ENCODE measurements at regions not wholly inside any gene's neighbourhood (a gene's known extent, or its start where the extent isn't known, plus 50 kb on each side); places are given as distances from the start of the nearest gene placed in this dataset.
A peak's percentile ranks its signal among the peaks of the same experiment; 100 is the strongest.

DNA sequence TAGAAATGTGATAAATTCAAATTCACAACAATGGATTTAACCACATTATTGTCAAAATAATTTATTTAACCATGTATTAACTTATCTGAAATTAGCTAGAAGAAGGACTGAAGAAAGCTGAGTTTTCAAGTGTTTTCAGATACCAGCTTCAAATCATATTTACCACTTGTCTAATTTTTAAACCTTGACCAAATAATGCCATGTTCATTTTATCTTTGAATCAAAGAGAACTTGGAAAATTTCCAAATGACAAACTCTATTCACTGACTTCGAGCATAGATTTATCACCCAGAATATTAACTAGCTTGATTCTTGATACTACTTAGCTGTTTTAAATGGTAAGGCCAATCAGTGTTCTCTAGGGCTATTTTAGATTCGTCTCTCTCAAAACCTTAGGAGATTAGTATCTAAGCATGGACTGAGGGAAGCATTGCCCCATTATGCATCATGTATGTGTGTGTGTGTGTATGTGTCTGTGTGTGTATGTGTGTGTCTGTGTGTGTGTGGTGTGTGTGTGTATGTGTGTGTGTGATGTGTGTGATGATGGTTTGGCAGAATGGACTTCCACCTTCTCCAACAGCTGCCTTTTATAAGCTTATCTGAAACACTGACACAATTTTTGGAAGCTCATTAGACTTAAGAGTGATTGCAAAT lies 667.5 kb upstream of the FANCL start:
- DNase-seq (ENCODE audit: low read depth): no peak

DNA sequence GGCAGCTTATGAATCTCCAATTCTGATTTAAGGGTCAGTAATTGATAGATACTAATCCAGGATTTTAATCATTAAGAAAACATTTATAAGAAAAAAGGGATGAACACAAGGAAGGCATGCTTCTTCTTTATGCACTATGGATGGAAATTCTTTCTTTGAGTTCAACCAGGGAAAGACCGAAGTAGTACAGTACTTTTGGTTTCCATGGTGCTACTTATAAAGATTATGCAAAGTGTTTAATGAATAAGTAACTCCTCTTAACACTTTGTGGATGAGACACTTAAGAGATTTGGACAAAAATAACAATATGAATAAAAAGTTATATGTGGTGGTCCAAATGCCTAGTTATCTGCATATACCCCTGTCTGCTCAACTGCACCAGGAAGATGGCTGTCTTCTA lies 666.5 kb upstream of the FANCL start:
- no peak for DNase-seq (ENCODE audit: low read depth)

DNA sequence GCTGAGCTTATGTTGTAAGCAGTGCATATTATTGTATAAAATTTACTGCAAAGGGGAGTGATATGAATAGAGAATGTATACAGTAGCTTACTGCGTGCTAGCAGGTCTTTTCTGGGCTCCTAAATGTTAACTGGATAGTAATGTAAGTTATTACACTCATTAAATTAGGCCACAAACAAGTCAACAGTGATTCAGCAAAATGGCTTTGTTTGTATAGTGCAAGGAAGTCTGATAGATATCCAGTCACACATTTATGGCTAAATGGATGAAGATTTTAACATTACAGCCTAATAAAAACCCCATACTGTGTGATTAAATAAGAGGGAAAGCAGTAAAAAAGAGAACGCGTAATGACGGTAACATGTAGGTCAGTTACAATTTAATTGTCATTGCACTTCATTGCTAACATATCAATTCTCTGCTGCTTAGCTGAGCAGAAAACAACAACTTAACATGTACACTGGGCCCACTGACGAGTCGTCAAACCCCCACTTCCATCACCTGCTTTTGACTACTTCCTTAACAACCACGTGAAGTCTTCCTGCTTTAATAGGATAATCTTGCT lies 665.0 kb upstream of the FANCL start:
- DNase-seq (ENCODE audit: low read depth): no peak

DNA sequence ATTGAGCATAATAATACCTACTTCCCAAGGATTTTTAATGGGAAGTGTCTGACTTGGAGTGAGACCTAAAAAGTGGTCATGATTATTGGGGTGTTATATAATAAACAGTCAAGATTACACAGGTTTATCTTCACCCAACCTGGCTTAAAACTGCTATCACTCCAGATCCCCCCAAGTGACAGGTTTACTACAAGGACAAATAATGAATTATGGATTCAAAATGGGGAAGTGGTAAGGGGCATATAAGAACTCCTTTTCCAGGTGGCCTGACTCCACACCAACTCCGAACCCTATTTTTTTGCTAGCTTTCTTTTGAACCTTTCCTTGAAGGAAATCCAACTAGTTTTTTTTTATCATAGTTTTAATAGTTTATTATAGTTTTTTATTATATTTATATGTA lies 663.0 kb upstream of the FANCL start:
- no peak for DNase-seq (ENCODE audit: low read depth)

DNA sequence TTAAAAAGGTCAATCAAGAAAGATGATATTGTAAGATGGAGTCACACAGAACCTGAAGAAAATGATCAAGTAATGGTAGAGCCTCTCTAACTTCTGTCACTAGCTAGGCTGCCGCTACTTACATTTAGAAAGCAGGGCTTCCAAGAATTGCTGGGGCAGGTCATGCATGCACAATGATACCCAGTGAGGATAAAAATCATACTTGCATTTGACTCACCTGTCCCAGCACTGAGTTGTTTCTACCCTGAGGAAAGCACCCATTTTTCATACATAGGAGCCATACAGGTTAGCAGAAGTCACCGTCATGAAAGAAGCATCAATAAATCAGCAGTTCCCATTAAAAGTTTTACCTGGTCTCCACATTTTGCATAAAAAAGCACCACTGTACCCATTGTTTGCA lies 662.3 kb upstream of the FANCL start:
- no peak for DNase-seq (ENCODE audit: low read depth)

DNA sequence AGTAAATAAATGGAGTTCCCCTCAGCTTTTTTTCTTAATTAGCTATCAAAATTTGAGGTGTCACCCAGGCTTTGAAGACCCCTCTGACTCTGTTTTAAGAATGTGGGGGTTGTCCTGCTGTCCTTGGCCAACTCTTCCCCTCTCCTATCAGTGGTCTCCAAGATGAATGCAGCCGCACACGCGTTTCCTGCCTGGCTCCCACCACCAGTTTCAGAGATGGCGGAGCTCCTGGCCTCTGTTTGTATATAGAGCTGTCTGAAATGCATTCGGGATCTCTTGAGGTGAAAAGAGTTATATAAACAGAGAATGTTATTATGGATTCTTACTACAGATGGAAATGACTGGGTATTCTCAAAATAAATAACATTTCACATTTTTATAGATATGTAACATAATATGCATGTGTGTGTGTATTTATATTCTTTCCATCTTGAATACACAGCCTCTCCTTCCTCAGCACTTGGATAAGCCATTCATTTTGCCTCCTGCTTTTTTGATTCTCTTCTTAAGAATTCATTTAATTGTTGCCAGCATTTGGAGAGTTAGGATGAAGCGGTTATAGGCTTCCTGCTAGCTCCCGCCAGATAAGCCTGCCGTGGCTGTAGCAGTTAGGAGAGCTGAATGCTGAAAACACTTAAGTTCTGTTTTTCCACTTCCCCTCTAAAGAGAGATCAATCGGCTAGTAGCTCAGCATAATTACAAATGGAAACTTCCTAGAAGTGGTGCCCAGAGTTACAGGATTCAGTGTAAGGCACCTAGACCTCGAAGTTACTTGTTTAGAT lies 659.3 kb upstream of the FANCL start:
- DNase-seq (ENCODE audit: low read depth): peak; percentile 26

DNA sequence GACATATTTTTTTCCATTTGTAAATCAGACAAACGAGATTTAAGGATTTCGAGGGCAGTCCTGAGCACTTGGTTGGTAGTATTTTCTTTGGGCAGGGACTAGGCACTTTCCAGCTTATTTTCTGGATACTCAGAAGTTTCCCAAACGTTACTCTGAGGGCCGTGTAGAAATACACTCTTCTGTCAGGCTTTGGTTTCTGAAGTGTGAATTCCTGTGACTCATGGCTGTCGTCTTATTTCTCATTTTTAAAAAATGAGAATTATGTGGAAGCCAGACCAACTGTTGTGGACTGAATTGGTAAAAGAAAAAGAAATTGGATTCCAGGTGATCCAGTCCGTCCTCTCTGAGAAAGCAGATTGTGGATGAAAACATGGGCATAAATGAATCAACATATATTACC lies 658.6 kb upstream of the FANCL start:
- no peak for DNase-seq (ENCODE audit: low read depth)

DNA sequence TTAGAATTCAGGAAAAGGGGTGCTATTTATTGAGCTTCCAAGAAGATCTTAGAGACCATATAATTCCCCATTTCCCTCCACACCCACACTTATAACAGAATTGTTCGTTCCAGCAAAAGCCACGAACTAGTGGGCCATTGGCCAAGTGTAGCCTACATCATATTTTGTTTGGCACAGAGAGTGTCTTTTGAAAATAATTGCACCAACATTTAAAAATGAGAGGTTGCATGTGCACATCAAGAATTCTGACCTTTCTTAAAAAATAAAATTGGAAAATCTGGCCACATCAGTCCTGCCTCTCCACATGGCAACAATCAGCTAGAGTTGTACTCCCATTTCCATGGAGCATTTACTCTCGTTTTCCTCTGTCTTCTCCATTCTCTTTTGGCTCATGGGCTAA lies 655.5 kb upstream of the FANCL start:
- no peak for DNase-seq (ENCODE audit: low read depth)

DNA sequence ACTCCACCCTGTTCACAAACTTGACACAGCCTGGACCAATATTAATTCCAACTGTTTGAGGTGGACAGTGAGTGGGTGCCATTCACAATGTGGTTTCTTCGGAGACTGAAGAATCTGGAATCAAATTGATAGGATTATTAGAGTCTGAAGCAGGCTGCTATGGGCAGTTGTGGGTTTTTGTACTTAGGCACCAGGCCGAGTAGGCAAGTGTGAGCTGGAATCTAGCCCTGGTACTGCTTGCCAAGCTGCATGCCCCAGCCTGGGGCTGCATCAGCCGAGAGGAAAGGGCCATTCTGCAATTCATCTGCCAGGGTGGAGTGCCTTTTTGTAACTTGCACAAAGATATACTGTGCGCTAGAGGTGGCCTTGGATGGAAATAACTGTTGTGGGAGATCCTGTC lies 654.7 kb upstream of the FANCL start:
- DNase-seq (ENCODE audit: low read depth): no peak

DNA sequence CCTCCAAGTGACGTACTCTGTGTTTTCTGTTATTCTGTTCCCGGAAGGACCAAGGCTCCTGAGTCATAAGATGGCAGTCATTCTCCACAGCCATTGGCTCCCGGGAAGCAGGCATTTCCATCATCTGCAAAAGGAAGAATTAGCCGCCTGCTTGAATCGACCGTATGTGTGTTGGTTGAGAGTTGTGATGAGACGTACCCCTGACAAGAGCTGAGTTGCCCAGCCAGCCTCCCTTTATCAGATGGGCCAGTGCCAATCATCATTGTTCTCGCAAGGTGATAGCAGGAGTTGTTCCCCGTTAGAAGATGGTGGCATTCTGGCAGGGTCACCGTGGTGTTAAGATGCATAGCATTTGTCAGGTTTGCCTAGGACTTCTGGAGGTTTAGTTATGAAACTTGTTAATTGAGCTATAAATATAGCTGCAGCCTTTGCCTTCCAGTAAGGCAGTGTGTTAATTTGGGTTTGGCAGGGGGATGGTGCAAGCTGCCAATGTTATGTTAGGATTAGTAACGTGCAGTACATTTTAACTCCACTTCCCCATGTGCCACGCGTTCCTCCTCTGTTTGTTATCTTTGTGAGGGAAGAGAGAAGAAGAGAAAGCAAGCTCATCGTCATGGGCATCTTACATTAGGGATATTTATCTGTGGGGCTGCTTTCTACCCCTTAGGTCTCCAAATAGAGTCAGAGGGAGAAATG lies 652.7 kb upstream of the FANCL start:
- no peak for DNase-seq (ENCODE audit: low read depth)

DNA sequence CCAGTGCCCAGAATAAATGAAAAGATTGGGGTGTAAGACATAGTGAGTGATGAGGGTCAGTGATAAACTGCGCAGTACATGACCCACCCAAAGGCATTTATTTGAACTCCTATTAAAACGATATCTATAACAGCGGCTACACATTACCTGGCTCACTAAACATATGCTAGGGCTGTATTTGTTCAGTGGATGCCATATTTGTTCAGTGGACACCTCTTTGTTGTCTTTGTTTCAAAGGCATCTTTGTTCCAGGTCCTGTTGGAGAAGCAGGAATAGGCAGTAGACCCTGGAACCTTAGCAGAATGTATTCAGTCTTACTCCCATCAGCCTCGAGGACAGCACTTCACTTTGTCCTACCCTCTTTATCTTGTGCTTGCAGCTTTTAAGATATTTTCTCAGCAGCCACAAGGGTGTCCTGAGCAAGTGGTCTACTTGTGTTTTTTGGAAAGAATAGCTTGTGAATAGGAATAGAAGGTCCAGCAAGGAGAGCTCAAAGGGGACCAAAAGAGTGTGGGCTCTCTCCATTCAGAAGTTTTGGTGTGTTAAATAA lies 650.8 kb upstream of the FANCL start:
- DNase-seq (ENCODE audit: low read depth): no peak

DNA sequence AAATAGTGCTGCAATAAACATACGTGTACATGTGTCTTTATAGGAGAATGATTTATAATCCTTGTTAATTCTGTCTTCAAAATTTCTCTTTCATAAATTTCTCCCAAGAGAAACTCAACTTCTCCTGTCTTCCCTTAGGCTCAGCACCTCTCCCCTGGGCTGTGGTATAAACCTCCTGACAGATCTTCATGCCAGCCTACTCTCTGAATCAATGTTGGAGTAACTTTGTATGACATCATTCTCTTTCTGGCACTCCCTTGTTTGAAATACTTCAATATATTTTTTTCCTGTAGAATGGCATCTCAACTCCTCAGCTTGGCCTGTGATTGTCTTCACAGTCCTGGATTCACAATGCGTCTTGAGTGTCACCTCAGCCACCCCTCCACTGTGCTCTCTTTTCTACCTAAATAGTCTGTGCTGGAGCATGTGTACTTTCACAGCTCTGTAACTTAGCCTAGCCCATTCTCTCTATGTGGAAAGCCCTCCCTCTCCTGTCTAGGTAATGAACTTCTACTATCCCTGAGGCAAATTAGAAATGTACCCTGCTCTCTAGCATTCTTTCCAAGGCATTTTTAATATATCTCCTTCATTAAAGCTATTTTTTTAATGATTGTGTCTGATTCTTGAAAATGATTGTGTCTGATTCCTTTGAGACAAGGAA lies 649.9 kb upstream of the FANCL start:
- DNase-seq (ENCODE audit: low read depth): no peak

DNA sequence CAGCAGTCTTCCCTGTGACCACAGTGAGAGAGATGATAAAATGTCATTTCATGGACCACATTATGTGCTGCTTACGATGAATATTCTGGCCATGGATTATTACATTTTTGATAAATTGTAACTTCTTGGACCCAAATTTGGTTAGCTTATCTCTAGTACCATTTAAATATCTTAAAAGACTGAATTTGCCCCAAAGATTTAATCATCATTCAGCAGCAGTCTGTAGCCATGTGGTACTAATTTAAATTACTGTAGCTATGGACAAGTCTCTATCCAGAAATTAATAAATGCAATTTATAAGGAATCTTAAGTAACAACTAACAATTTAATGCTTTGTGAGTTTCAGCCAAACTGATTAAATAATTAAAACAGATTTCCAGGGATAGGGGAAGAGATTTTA lies 644.9 kb upstream of the FANCL start:
- DNase-seq (ENCODE audit: low read depth): no peak

DNA sequence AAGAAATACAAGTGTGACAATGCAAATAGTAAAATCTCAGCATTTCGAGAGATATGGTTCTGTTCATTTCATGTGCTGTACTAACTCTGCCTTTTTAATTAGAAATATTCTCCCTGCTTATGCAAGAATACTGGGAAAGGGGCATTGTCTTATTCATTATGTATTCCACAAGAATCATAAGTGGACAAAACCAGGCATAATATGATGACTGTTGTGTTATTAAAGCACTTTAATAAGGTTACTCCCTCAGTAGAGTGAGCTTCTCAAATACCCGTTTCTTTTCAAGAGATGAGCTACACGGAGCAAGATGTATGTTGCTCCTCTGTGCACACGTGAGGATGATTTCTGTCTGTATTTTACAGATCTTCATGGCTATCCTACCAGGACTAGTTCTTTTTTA lies 638.7 kb upstream of the FANCL start:
- no peak for DNase-seq (ENCODE audit: low read depth)

DNA sequence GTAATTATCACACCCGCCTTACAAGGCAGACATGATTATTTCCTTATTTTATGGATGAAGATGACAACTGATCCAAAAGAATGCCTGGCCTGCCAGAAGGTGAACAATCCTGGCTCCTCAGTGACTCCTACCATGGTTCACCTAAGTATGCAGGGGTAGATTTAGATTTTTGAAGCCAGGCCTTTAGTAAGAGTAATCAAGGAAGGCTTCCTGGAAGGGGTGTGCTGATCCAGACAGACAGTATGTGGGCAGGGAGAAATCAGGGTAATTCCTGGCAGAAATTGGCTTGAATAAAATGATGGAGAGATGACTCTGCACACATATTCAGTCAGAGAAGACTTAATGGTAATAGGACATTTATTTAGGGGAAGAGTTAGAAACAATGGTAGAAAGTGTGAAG lies 637.7 kb upstream of the FANCL start:
- no peak for DNase-seq (ENCODE audit: low read depth)

DNA sequence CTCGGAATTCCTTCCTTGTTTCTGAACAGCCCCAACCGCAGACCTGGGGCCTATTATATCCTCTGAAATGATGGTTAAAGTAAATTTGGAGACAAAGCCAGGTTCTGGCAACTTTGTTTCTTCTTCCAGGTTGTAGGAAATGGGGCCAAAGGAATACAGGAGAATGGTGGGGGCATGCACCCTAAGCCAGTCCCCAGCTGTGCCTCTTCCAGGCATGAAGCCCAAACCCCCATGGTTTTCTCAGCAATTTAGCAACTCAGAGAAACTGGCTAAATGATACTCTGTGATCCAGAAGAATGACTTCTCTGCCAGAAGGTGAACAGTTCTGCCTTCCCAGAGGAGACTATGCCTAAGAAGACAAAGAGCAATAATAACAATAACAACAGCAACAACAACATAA lies 635.0 kb upstream of the FANCL start:
- DNase-seq (ENCODE audit: low read depth): no peak

DNA sequence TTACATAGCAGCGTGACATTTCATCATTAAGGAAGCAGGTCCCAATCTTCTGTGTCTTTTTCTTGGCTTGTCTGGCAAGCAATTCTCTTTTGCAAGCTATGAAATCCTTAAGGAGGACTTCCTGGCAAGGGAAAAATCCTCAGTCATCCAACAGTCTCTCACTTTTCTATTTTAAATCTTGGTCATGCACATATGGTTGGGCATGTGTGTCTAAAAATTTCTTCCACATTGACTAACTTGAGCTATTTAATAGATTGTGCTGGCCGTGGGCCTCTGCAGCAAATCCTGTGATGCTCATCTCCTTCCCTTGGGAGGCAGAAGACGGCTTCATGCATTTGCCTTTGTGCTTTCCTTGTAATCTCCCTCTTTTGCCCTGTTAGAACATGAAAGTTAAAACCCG lies 634.3 kb upstream of the FANCL start:
- DNase-seq (ENCODE audit: low read depth): no peak

DNA sequence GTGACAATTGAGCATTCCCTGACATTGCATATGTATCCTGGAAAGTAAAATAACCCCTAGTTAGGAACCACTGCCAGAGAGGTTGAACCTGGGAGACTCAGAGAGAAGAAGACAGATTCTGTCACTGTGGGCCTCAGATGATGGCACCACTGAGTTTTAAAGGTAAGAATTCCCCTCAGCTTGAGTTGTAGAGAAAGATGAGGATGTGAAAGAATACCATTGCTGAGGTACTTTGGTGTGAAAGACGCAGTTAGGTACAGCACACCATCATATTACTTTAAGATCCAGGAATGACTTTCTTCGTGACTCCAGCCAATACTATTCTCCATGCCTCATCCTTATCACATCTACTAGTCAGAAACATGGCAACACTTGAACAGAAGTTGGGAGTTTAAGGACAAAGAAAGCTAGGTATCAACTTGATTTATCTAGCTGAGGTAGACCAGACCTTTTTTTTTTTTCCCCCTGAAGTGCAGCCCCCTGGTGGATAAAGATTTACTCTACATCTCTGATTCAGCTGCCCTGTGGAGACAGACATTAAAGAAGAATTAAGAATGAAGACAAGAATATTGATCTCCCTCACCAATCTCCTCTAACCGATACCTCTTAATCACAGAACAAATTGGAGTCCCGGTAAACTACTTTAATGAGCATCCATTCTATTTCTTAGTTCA lies 630.5 kb upstream of the FANCL start:
- DNase-seq (ENCODE audit: low read depth): no peak

DNA sequence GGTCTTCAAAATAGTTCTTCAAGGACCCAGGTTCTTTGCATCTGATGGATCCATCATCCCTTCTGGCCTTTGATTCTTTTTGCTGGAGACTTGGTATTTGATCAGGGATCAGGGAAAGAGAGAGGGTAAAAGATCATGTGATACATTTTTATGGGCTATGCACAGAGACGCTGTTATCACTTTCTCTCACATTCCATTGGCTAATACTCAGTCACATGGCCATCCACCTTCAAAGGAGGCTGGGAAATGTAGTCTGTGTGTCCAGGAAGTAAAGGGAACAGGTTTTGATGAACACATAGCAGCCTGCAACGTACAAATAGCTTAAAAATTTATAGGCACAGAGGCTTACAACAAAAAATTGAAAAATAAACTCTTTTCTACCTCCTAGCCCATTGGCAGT lies 629.6 kb upstream of the FANCL start:
- no peak for DNase-seq (ENCODE audit: low read depth)

DNA sequence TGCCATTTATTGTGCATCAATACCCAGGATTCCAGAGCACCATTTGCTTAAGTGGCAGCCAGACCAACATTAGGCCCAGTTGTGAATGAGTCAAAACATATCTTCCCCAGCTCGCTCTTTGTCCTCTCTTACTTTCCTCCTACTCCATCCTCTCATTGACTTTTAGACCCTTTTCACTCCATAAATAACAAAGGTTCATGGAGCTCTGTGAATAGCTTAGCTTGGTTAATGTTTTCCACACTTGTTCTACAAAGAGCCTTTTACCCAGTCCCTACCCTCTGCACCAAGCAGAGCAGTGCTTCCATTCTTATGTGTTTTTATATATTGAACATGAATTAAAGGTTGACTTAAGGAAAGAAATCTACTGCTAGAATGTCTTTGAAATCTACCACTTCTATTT lies 625.8 kb upstream of the FANCL start:
- DNase-seq (ENCODE audit: low read depth): no peak

DNA sequence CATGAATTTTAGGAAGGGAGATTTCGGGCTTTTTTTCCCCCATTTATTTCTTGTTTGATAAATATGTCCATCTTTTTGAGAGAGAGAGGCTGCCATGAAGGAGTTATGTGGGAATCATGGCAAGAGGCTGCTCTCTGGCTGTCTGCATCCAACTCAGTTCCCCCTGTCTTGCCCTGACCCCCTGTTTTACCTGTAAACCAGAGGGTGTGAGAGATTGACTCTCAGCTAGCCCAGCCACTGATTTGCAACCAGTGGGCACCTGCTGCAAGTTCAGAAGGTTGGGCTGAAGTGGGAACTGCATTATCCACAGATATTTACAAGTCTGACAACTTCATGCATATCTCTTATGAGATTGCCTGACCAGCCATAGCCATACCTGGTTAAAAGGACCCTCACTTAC lies 625.4 kb upstream of the FANCL start:
- DNase-seq (ENCODE audit: low read depth): no peak

DNA sequence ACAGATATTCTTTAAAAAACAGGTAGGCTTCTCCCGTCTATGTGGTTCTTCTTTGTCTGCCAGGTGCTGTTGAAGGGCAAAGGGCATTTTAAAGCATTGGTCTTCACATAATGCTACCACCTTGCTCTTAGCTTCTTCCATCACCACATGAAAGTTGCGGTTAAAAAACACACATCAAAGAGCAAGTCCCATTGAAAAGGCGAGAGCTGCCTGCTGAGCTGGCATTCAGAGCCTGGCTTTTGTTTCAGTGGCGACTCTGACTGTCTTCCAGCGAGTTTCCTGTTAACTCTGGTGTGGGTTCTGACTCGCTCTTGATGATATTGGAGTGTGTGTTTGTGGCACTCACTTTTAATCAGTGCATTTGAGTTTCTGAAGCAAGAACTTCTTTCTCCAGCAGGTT lies 624.9 kb upstream of the FANCL start:
- no peak for DNase-seq (ENCODE audit: low read depth)

Measured in CMK (cell line).